T-cell (primary cell): ENCODE measurements at regions not wholly inside any gene's neighbourhood (a gene's known extent, or its start where the extent isn't known, plus 50 kb on each side); places are given as distances from the start of the nearest gene placed in this dataset.
"Not testable (repeated sequence)": the region's sequence is repeated elsewhere in the genome, so short reads cannot be mapped to it uniquely, and the experiment has no call there.

Experiments
- ATAC-seq, 4 experiments: fragments of 200-7000 bp in 3 of 4; fragments of 150-1000 bp in 1 of 4; cut with Tn5 transposase; replicated peaks in 1 of 4; 1 replicate in 3 of 4; 2 replicates in 1 of 4; pipeline ENCODE4 v1.10.0; 2021; ENCODE audit warnings: moderate library complexity in 3 of 4, mild to moderate bottlenecking in 2 of 4, moderate number of reproducible peaks in 1 of 4
- CTCF ChIA-PET, 2 donors: fragments of 300-600 bp; sonication (Branson Sonifier 250); formaldehyde crosslinking; loops; one replicate each; lab custom pipeline; 2022; ENCODE audit warnings: antibody characterized with exemption in 2 of 2; lab: Charles Lee
- POLR2A ChIA-PET, 2 donors: fragments of 300-600 bp; sonication (Branson Sonifier 250); formaldehyde crosslinking; loops; one replicate each; lab custom pipeline; 2022; ENCODE audit warnings: antibody characterized with exemption in 2 of 2; lab: Charles Lee
- DNase-seq, 35 experiments: peaks; one replicate each; pipeline versions ENCODE4 v3.0.0 to v3.0.0-alpha.2; 2013 to 2023
- H3K27ac ChIP-seq: one replicate; pipeline ENCODE4 v1.5.1; 2013; ENCODE audit warnings: low read length
- H3K27me3 ChIP-seq, 2 experiments: replicated peaks in 1 of 2; 1 replicate in 1 of 2; 2 replicates in 1 of 2; pipeline versions ENCODE4 v1.6.1 to v1.7.0; 2013; ENCODE audit warnings: low read length in 1 of 2, mixed read lengths in 1 of 2; ENCODE audit not compliant: control insufficient read depth in 2 of 2, insufficient read depth in 2 of 2; ENCODE audit errors: extremely low read depth in 1 of 2
- H3K36me3 ChIP-seq, 2 donors: 1 replicate in 1 of 2; 2 replicates in 1 of 2; pipeline versions ENCODE4 v1.6.1 to v1.7.0; 2013; ENCODE audit warnings: low read length in 1 of 2; ENCODE audit not compliant: control insufficient read depth in 2 of 2, insufficient read depth in 1 of 2; ENCODE audit errors: extremely low read depth in 1 of 2
- H3K4me1 ChIP-seq, 2 experiments: 1 replicate in 1 of 2; 2 replicates in 1 of 2; pipeline versions ENCODE4 v1.6.1 to v1.7.0; 2013; ENCODE audit warnings: low read length in 2 of 2, mixed read lengths in 1 of 2; ENCODE audit not compliant: insufficient read depth in 2 of 2, control insufficient read depth in 1 of 2; ENCODE audit errors: extremely low read depth in 1 of 2
- H3K4me3 ChIP-seq, 2 donors: 1 replicate in 1 of 2; 2 replicates in 1 of 2; pipeline versions ENCODE4 v1.5.1 to v1.7.0; 2013; ENCODE audit warnings: mild to moderate bottlenecking in 2 of 2, low read length in 1 of 2, moderate library complexity in 1 of 2; ENCODE audit not compliant: control insufficient read depth in 1 of 2; ENCODE audit errors: extremely low read depth in 1 of 2
- H3K9me3 ChIP-seq: 2 replicates; pipeline ENCODE4 v1.7.0; 2013
- H3K27ac Mint-ChIP-seq, 2 donors: one replicate each; pipeline ENCODE4 v1.8.0; 2020 to 2021; ENCODE audit warnings: mild to moderate bottlenecking in 2 of 2, mixed read lengths in 2 of 2
- H3K27me3 Mint-ChIP-seq, 2 donors: one replicate each; pipeline ENCODE4 v1.8.0; 2021 to 2022; ENCODE audit warnings: mixed read lengths in 2 of 2
- H3K36me3 Mint-ChIP-seq: one replicate; pipeline ENCODE4 v1.8.0; 2021; ENCODE audit warnings: mixed read lengths
- H3K4me1 Mint-ChIP-seq, 3 donors: one replicate each; pipeline ENCODE4 v1.8.0; 2020 to 2022; ENCODE audit warnings: mixed read lengths in 3 of 3, mild to moderate bottlenecking in 1 of 3
- H3K4me3 Mint-ChIP-seq, 3 donors: one replicate each; pipeline ENCODE4 v1.8.0; 2020 to 2022; ENCODE audit warnings: mild to moderate bottlenecking in 3 of 3, mixed read lengths in 3 of 3, moderate library complexity in 3 of 3
- H3K9me3 Mint-ChIP-seq, 3 donors: one replicate each; pipeline ENCODE4 v1.8.0; 2020 to 2022; ENCODE audit warnings: mixed read lengths in 3 of 3
- WGBS: methylation state at CpG from one replicate; pipeline ENCODE4 v1.1.5; 2013; ENCODE audit warnings: missing lambda C conversion rate; ENCODE audit not compliant: insufficient coverage; 5-methylcytosine and 5-hydroxymethylcytosine counted together

GRCh38 chr4:18166925-18167324, 145.4 kb upstream of the LCORL start:
- Histone ChIP-seq H3K36me3 (no peaks in the 10 kb centered on the region), H3K9me3 (no peaks in the 10 kb centered on the region), H3K27ac (no peak overlapping the region), H3K27me3 (no peaks in the 10 kb centered on the region), H3K4me3 (no peak overlapping the region), H3K4me1 (no peaks in the 10 kb centered on the region)
- H3K4me3 Mint-ChIP-seq: no peak overlapping the region
- ATAC-seq: no peak
- no peak for DNase-seq
- peaks cover 20 to 23% of the 10 kb centered on the region in 2 donors for H3K27me3 Mint-ChIP-seq
- ChIA-PET CTCF (no interaction called here), POLR2A (no interaction called here)
- no peaks in the 10 kb centered on the region for H3K36me3 Mint-ChIP-seq
- peaks cover 0 to 1% (median under 1%) of the 10 kb centered on the region in 3 donors for H3K9me3 Mint-ChIP-seq
- no peak overlapping the region for H3K27ac Mint-ChIP-seq
- no CpG with 5 or more reads among the region's 3 CpGs for WGBS
- no peaks in the 10 kb centered on the region for H3K4me1 Mint-ChIP-seq

GRCh38 chr4:18162453-18162852, 140.9 kb upstream of the LCORL start:
- POLR2A ChIA-PET: no interaction called here
- DNase-seq: no peak
- no CpG with 5 or more reads among the region's 1 CpG for WGBS
- no peak for ATAC-seq
- Histone ChIP-seq H3K4me3 (no peak overlapping the region), H3K9me3 (no peaks in the 10 kb centered on the region), H3K27me3 (no peaks in the 10 kb centered on the region), H3K27ac (no peak overlapping the region), H3K36me3 (no peaks in the 10 kb centered on the region), H3K4me1 (no peaks in the 10 kb centered on the region)
- CTCF ChIA-PET: no interaction called here
- Mint-ChIP-seq H3K4me3 (no peak overlapping the region), H3K9me3 (peaks cover 0 to 3% (median 1%) of the 10 kb centered on the region in 3 donors), H3K4me1 (no peaks in the 10 kb centered on the region), H3K27ac (no peak overlapping the region), H3K27me3 (peaks cover 11% of the 10 kb centered on the region in 2 donors), H3K36me3 (no peaks in the 10 kb centered on the region)

- H3K9me3 Mint-ChIP-seq, H3K27me3 ChIP-seq, H3K9me3 ChIP-seq, ATAC-seq, H3K27ac ChIP-seq, H3K4me3 Mint-ChIP-seq, DNase-seq, H3K4me1 Mint-ChIP-seq, H3K4me1 ChIP-seq, H3K36me3 Mint-ChIP-seq, CTCF ChIA-PET, H3K27ac Mint-ChIP-seq, H3K4me3 ChIP-seq, H3K36me3 ChIP-seq, POLR2A ChIA-PET, H3K27me3 Mint-ChIP-seq: not testable (repeated sequence)
- 96% methylated on average over 45 of the region's 51 CpGs for WGBS
These were observed 137.8 kb upstream of the LCORL start for GRCh38 chr4:18159117-18159912.

- Histone ChIP-seq H3K27me3 (no peaks in the 10 kb centered on the region), H3K27ac (no peak overlapping the region), H3K4me1 (no peaks in the 10 kb centered on the region), H3K4me3 (no peak overlapping the region), H3K36me3 (no peaks in the 10 kb centered on the region), H3K9me3 (no peaks in the 10 kb centered on the region)
- ATAC-seq (no peak), DNase-seq (no peak)
- ChIA-PET CTCF (interaction anchor here in 1 of 2 donors (0.6 kb wide), 1 partner anchor 28 kb away, joined by 4 read pairs; no protein-coding TSS in a partner anchor), POLR2A (no interaction called here)
- peaks cover 0 to 3% (median 0%) of the 10 kb centered on the region in 3 donors for H3K9me3 Mint-ChIP-seq
- H3K36me3 Mint-ChIP-seq: no peaks in the 10 kb centered on the region
- peaks cover 4 to 5% of the 10 kb centered on the region in 2 donors for H3K27me3 Mint-ChIP-seq
- WGBS: no CpG with 5 or more reads among the region's 2 CpGs
- no peak overlapping the region for H3K4me3 Mint-ChIP-seq
- H3K27ac Mint-ChIP-seq: no peak overlapping the region
- no peaks in the 10 kb centered on the region for H3K4me1 Mint-ChIP-seq
These were observed 133.8 kb upstream of the LCORL start for GRCh38 chr4:18155067-18156041.

GRCh38 chr4:18138076-18138665, 116.6 kb upstream of the LCORL start:
- H3K9me3 Mint-ChIP-seq: no peaks in the 10 kb centered on the region
- H3K27me3 Mint-ChIP-seq: peaks cover 3 to 9% of the 10 kb centered on the region in 2 donors
- 85% methylated on average over 6 of the region's 9 CpGs for WGBS
- no peak overlapping the region for H3K4me3 Mint-ChIP-seq
- H3K27ac Mint-ChIP-seq: no peak overlapping the region
- H3K36me3 Mint-ChIP-seq: no peaks in the 10 kb centered on the region
- H3K27me3 ChIP-seq: no peaks in the 10 kb centered on the region
- no peak for ATAC-seq
- no peaks in the 10 kb centered on the region for H3K4me1 ChIP-seq
- no peak overlapping the region for H3K4me3 ChIP-seq
- H3K9me3 ChIP-seq: no peaks in the 10 kb centered on the region
- H3K4me1 Mint-ChIP-seq: no peaks in the 10 kb centered on the region
- ChIA-PET CTCF (no interaction called here), POLR2A (no interaction called here)
- DNase-seq: no peak
- H3K27ac ChIP-seq: no peak overlapping the region
- no peaks in the 10 kb centered on the region for H3K36me3 ChIP-seq

GRCh38 chr4:18134111-18134510, 112.6 kb upstream of the LCORL start:
- CTCF ChIA-PET: no interaction called here
- no peak overlapping the region for H3K4me3 ChIP-seq
- H3K36me3 ChIP-seq: no peaks in the 10 kb centered on the region
- H3K9me3 Mint-ChIP-seq: no peaks in the 10 kb centered on the region
- H3K4me1 Mint-ChIP-seq: no peaks in the 10 kb centered on the region
- no peaks in the 10 kb centered on the region for H3K4me1 ChIP-seq
- no peaks in the 10 kb centered on the region for H3K9me3 ChIP-seq
- POLR2A ChIA-PET: no interaction called here
- no peak overlapping the region for H3K27ac ChIP-seq
- ATAC-seq: no peak
- H3K4me3 Mint-ChIP-seq: no peak overlapping the region
- peaks cover 13 to 29% of the 10 kb centered on the region in 2 donors for H3K27me3 Mint-ChIP-seq
- DNase-seq: no peak
- H3K36me3 Mint-ChIP-seq: no peaks in the 10 kb centered on the region
- no peak overlapping the region for H3K27ac Mint-ChIP-seq
- no peaks in the 10 kb centered on the region for H3K27me3 ChIP-seq
